C4-2B (cell line): ENCODE measurements at regions not wholly inside any gene's neighbourhood (a gene's known extent, or its start where the extent isn't known, plus 50 kb on each side); places are given as distances from the start of the nearest gene placed in this dataset.
"Not testable (repeated sequence)": the region's sequence is repeated elsewhere in the genome, so short reads cannot be mapped to it uniquely, and the experiment has no call there.

Experiments used
- ZFX ChIP-seq: fragments of 450-650 bp; IDR thresholded peaks from 2 replicates; pipeline ENCODE4 v1.6.1; 2017
- TF ChIP-seq, protein P1 (sequence below): fragments of 450-650 bp; conservative IDR thresholded peaks from 2 replicates; pipeline ENCODE4 v1.5.1; 2017; ENCODE audit warnings: mild to moderate bottlenecking

DNA sequence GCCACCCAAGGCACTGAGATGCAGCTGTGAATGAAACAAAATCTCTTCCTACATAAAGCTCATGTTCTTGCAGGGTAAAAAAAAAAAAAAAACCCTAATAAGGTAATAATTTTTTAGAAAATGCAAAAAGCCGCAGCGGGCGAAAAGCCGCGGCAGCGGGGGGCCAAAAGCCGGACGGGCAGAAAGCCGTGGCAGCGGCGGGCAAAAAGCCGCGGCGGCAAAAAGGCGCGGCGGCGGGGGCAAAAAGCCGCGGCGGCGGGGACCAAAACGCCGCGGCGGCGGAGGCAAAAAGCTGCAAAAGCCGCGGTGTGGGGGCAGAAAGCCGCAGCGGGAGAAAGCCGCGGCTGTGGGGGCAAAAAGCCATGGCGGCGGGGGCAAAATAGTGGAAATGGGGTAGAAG lies 198.9 kb downstream of the ZNF92 start:
- TF ChIP-seq, protein P1, sequence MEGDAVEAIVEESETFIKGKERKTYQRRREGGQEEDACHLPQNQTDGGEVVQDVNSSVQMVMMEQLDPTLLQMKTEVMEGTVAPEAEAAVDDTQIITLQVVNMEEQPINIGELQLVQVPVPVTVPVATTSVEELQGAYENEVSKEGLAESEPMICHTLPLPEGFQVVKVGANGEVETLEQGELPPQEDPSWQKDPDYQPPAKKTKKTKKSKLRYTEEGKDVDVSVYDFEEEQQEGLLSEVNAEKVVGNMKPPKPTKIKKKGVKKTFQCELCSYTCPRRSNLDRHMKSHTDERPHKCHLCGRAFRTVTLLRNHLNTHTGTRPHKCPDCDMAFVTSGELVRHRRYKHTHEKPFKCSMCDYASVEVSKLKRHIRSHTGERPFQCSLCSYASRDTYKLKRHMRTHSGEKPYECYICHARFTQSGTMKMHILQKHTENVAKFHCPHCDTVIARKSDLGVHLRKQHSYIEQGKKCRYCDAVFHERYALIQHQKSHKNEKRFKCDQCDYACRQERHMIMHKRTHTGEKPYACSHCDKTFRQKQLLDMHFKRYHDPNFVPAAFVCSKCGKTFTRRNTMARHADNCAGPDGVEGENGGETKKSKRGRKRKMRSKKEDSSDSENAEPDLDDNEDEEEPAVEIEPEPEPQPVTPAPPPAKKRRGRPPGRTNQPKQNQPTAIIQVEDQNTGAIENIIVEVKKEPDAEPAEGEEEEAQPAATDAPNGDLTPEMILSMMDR: not testable (repeated sequence)
- TF ChIP-seq ZFX: not testable (repeated sequence)
